MG63 (cell line): ENCODE measurements at regions not wholly inside any gene's neighbourhood (a gene's known extent, or its start where the extent isn't known, plus 50 kb on each side); places are given as distances from the start of the nearest gene placed in this dataset.

Experiments
- DNase-seq: peaks from one replicate; pipeline ENCODE4 v3.0.0-alpha.2; 2020
- H3K27me3 ChIP-seq: fragments of 250-450 bp; sonication (Bioruptor Pico); 2 replicates; pipeline ENCODE4 v1.5.1; 2020; ENCODE audit warnings: mild to moderate bottlenecking, moderate library complexity
- H3K36me3 ChIP-seq: fragments of 250-450 bp; sonication (Bioruptor Pico); 2 replicates; pipeline ENCODE4 v1.5.1; 2020; ENCODE audit warnings: mild to moderate bottlenecking, moderate library complexity
- H3K4me3 ChIP-seq: fragments of 250-450 bp; sonication (Bioruptor Pico); 2 replicates; pipeline ENCODE4 v1.5.1; 2020; ENCODE audit warnings: mild to moderate bottlenecking, moderate library complexity
- H3K9me3 ChIP-seq: fragments of 250-450 bp; sonication (Bioruptor Pico); 2 replicates; pipeline ENCODE4 v1.5.1; 2020; ENCODE audit warnings: mild to moderate bottlenecking, moderate library complexity

DNA sequence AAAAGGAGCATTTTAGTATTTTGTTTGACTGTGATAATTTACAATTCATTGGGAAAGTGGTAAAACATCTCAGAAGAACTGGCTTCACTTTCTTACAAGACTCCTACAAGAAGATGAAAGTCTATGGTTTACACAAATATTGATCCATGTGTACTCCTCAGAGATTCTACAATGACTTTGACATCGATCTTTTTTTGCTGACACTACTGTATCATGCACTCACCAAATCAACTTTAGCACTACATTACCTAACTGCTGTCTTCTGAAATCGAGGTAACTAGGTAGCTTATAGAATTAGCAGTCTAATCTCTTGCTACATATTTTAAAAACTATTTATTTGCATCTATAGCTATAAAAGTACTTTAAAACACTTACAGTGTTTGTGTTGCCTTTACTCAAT is 757.6 kb downstream of the TBL1XR1 start:
- no peak for DNase-seq
- H3K9me3 ChIP-seq, result no peaks in the 10 kb centered on the region
- H3K27me3 ChIP-seq, result no peaks in the 10 kb centered on the region
- no peaks in the 10 kb centered on the region for H3K36me3 ChIP-seq
- no peak overlapping the region for H3K4me3 ChIP-seq

GRCh38 chr3:176431991-176432390 is 765.3 kb downstream of the TBL1XR1 start:
- no peak overlapping the region for H3K4me3 ChIP-seq
- no peak for DNase-seq

GRCh38 chr3:176431038-176431418 is 766.3 kb downstream of the TBL1XR1 start:
- Histone ChIP-seq H3K36me3 (no peaks in the 10 kb centered on the region), H3K4me3 (no peak overlapping the region), H3K27me3 (no peaks in the 10 kb centered on the region)

More at GRCh38 chr3:176431991-176432390, 765.3 kb downstream of the TBL1XR1 start:
- Histone ChIP-seq H3K36me3 (no peaks in the 10 kb centered on the region), H3K27me3 (no peaks in the 10 kb centered on the region), H3K9me3 (no peaks in the 10 kb centered on the region)

GRCh38 chr3:176430244-176431037 is 766.8 kb downstream of the TBL1XR1 start:
- Histone ChIP-seq H3K36me3 (no peaks in the 10 kb centered on the region), H3K9me3 (no peaks in the 10 kb centered on the region), H3K27me3 (no peaks in the 10 kb centered on the region), H3K4me3 (no peak overlapping the region)
- DNase-seq, result peak; percentile 6

More at GRCh38 chr3:176431038-176431418, 766.3 kb downstream of the TBL1XR1 start:
- DNase-seq, result no peak
- H3K9me3 ChIP-seq, result no peaks in the 10 kb centered on the region

GRCh38 chr3:176428552-176428951 is 768.7 kb downstream of the TBL1XR1 start:
- no peaks in the 10 kb centered on the region for H3K27me3 ChIP-seq
- DNase-seq, result no peak
- H3K9me3 ChIP-seq, result no peaks in the 10 kb centered on the region
- H3K36me3 ChIP-seq, result no peaks in the 10 kb centered on the region
- H3K4me3 ChIP-seq, result no peak overlapping the region

- H3K4me3 ChIP-seq, result no peak overlapping the region
Observed at GRCh38 chr3:176426371-176426770, 770.9 kb downstream of the TBL1XR1 start.

GRCh38 chr3:176416870-176417269 is 780.4 kb downstream of the TBL1XR1 start:
- no peak for DNase-seq
- no peaks in the 10 kb centered on the region for H3K36me3 ChIP-seq
- no peaks in the 10 kb centered on the region for H3K27me3 ChIP-seq
- no peaks in the 10 kb centered on the region for H3K9me3 ChIP-seq
- H3K4me3 ChIP-seq, result no peak overlapping the region

More at GRCh38 chr3:176426371-176426770, 770.9 kb downstream of the TBL1XR1 start:
- DNase-seq, result no peak
- Histone ChIP-seq H3K36me3 (no peaks in the 10 kb centered on the region), H3K27me3 (no peaks in the 10 kb centered on the region), H3K9me3 (no peaks in the 10 kb centered on the region)

- H3K4me3 ChIP-seq, result no peak overlapping the region
- no peak for DNase-seq
- no peaks in the 10 kb centered on the region for H3K36me3 ChIP-seq
- H3K9me3 ChIP-seq, result no peaks in the 10 kb centered on the region
- H3K27me3 ChIP-seq, result no peaks in the 10 kb centered on the region
Observed at GRCh38 chr3:176415661-176416295, 781.5 kb downstream of the TBL1XR1 start.

DNA sequence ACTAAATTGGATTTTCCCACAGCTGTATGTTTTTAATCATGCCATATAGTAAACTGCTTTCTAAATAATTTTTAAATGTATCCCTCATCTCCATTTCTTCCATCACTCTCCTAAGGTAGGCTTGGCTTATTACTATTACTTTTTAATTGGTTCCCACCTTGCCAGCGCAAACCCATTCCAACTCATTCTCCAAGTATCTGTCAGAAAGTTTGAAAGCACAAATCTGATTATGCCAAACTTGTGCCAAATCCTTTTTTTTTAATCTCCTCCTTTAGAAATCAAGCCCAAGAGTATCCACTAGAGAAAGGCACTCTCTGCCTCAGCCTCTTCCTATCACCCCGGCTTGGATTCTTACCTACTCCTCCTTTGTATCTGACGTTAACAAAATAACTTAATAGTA is 784.5 kb downstream of the TBL1XR1 start:
- H3K4me3 ChIP-seq, result no peak overlapping the region
- no peaks in the 10 kb centered on the region for H3K9me3 ChIP-seq
- no peaks in the 10 kb centered on the region for H3K27me3 ChIP-seq
- H3K36me3 ChIP-seq, result no peaks in the 10 kb centered on the region
- no peak for DNase-seq

DNA sequence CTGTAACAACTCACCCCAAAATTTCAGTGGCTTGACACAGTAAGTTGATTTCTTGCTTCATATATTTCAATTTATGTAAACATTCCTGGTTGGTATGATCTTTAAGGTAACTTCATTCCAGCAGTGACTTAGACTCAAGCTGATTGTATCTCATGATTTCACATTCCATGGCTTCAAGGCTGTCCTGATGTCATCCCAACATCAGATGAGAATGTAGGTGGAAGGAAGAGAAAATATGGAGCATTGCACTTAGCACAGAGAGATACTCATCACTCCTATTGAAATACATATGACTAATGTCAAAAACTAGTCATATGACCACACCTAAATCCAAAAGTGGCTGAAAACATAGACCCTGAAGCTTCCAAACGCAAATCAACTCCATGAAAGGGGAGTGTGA is 793.8 kb downstream of the TBL1XR1 start:
- Histone ChIP-seq H3K36me3 (no peaks in the 10 kb centered on the region), H3K9me3 (no peaks in the 10 kb centered on the region), H3K4me3 (no peak overlapping the region), H3K27me3 (no peaks in the 10 kb centered on the region)
- DNase-seq, result no peak

DNA sequence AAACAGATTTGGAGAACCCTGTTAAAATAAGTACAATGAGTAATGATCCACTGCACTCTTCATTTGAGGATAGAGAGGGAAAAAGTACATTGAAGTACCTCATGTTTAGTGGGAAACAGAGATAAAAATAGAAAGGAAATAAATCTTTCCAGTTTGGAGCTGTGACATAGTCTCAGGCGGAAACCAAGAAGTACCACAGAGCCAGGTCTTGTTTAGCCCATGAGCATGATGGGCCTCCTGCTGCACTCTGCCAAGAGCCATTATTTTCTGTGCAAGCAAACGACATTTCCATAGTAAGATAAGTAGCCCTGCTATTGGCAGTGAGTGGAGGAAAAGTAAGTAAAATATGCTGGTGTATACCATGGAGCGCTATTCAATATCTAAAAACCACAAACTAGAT is 796.1 kb downstream of the TBL1XR1 start:
- Histone ChIP-seq H3K36me3 (no peaks in the 10 kb centered on the region), H3K9me3 (no peaks in the 10 kb centered on the region), H3K4me3 (no peak overlapping the region), H3K27me3 (no peaks in the 10 kb centered on the region)
- no peak for DNase-seq

DNA sequence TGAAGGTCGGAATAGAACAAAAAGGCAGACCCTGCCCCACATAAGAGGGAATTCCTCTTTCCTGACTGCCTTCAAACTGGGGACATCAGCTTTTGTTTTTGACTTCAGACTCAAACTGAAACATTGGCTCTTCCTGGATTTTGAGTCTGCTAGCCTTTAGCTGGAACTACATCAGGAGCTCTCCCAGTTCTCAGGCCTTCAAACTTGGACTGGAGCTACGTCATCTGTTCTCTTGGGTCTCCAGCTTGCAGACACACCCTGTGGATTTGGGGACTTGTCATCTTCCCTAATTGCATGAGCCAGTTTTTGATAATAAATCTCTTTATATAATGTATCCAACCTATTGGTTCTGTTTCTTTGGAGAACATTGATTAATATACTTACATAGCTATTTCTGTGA is 798.1 kb downstream of the TBL1XR1 start:
- DNase-seq, result no peak
- Histone ChIP-seq H3K36me3 (no peaks in the 10 kb centered on the region), H3K27me3 (no peaks in the 10 kb centered on the region), H3K9me3 (no peaks in the 10 kb centered on the region), H3K4me3 (no peak overlapping the region)

DNA sequence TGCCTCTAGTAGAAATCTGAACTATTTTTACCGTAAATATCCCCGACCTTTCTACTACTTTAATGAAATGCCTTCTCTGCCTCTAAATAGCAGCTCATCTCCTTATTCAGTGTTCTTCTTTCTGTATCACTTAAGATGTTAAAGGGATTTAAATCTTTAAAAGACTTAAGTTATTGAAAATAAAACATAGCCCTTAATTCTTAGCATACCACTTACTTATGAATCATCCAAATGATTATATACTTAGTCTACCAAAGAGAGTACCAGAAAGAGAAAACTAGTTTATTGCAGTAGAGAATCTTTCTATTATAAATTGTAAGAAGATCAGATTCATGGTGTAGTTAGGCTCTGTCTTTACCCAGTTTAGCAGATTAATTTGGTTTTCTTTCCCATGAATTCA is 802.0 kb downstream of the TBL1XR1 start:
- no peak for DNase-seq
- H3K4me3 ChIP-seq, result no peak overlapping the region
- H3K27me3 ChIP-seq, result no peaks in the 10 kb centered on the region
- H3K36me3 ChIP-seq, result no peaks in the 10 kb centered on the region
- H3K9me3 ChIP-seq, result peaks cover 6% of the 10 kb centered on the region

- Histone ChIP-seq H3K36me3 (no peaks in the 10 kb centered on the region), H3K27me3 (no peaks in the 10 kb centered on the region), H3K9me3 (no peaks in the 10 kb centered on the region), H3K4me3 (no peak overlapping the region)
- DNase-seq, result no peak
Observed at GRCh38 chr3:176378789-176379188, 818.5 kb downstream of the TBL1XR1 start.

DNA sequence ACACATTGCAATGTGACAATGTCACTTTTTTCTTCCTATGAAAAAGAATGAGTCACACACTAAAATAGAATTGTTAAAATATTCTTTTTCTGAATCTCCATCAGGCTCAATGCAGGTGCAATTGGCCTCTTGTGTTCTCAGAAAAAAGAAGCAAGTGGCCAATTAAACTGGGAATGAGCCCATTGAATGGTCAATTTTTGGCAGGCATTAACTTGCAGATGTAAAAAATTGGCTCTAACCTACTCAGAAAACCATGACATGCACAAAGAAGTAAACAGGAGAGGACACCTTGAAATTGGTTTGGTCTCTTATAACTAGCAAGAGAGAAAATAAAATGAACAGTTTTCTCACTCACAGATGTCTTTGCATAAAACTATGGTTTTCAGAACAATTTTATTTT is 820.8 kb downstream of the TBL1XR1 start:
- DNase-seq, result no peak
- no peaks in the 10 kb centered on the region for H3K36me3 ChIP-seq
- no peak overlapping the region for H3K4me3 ChIP-seq
- H3K9me3 ChIP-seq, result no peaks in the 10 kb centered on the region
- no peaks in the 10 kb centered on the region for H3K27me3 ChIP-seq

DNA sequence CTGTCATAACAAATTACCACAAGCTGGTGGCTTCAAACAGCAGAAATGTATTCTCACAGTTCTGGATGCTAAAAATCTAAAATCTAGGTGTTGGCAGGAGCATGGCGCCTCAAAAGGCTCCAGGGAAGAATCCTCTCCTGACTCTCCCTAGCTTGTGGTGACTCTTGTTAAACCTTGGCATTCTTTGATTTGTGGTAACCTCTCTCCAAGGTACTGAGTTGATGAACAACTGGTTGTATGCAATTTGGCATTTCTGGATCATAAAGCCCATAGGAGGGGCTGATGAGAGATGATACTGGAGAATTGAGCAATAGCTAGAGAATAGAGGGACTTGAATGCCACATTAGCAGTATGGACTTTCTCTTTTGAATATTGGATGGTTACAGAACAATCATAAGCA is 821.8 kb downstream of the TBL1XR1 start:
- H3K4me3 ChIP-seq, result no peak overlapping the region
- no peaks in the 10 kb centered on the region for H3K27me3 ChIP-seq
- H3K36me3 ChIP-seq, result no peaks in the 10 kb centered on the region
- DNase-seq, result no peak
- H3K9me3 ChIP-seq, result no peaks in the 10 kb centered on the region

- Histone ChIP-seq H3K9me3 (no peaks in the 10 kb centered on the region), H3K36me3 (no peaks in the 10 kb centered on the region), H3K4me3 (no peak overlapping the region), H3K27me3 (no peaks in the 10 kb centered on the region)
- DNase-seq, result no peak
Observed at GRCh38 chr3:176362191-176362731, 835.0 kb downstream of the TBL1XR1 start.

GRCh38 chr3:176359211-176359610 is 838.1 kb downstream of the TBL1XR1 start:
- no peaks in the 10 kb centered on the region for H3K9me3 ChIP-seq
- no peak for DNase-seq
- H3K36me3 ChIP-seq, result no peaks in the 10 kb centered on the region
- H3K27me3 ChIP-seq, result no peaks in the 10 kb centered on the region
- no peak overlapping the region for H3K4me3 ChIP-seq
